GM12874 (cell line): ENCODE measurements at regions not wholly inside any gene's neighbourhood (a gene's known extent, or its start where the extent isn't known, plus 50 kb on each side); places are given as distances from the start of the nearest gene placed in this dataset.

Source experiments
- CTCF ChIP-seq: IDR thresholded peaks from 2 replicates; pipeline ENCODE4 v1.5.1; 2011; ENCODE audit warnings: low read depth, mild to moderate bottlenecking, control low read depth, low read length, moderate library complexity; ENCODE audit not compliant: insufficient read depth

GRCh38 chr20:12269579-12269978, 351.9 kb downstream of the BTBD3 start:
- TF ChIP-seq CTCF = no peak

- no peak for TF ChIP-seq CTCF
Measured at GRCh38 chr20:12270863-12271262, 353.2 kb downstream of the BTBD3 start.

- TF ChIP-seq CTCF = no peak
Measured at GRCh38 chr20:12276011-12276673, 358.4 kb downstream of the BTBD3 start.

- no peak for TF ChIP-seq CTCF
Measured at GRCh38 chr20:12287575-12287974, 369.9 kb downstream of the BTBD3 start.

- TF ChIP-seq CTCF = no peak
Measured at GRCh38 chr20:12289465-12289864, 371.8 kb downstream of the BTBD3 start.

GRCh38 chr20:12291386-12291785, 373.7 kb downstream of the BTBD3 start:
- TF ChIP-seq CTCF = no peak

GRCh38 chr20:12293900-12294299, 376.2 kb downstream of the BTBD3 start:
- TF ChIP-seq CTCF = no peak
